Progenitor cell of endocrine pancreas (in vitro differentiated cells): ENCODE measurements at regions not wholly inside any gene's neighbourhood (a gene's known extent, or its start where the extent isn't known, plus 50 kb on each side); places are given as distances from the start of the nearest gene placed in this dataset.

ENCODE experiments used
- DNase-seq: peaks from one replicate; pipeline ENCODE4 v3.0.0; 2021; ENCODE audit warnings: low spot score; ENCODE audit not compliant: unreplicated experiment
- H3K27ac Mint-ChIP-seq: 2 replicates; pipeline ENCODE4 v1.8.0; 2021; ENCODE audit warnings: mild to moderate bottlenecking, moderate library complexity, mixed read lengths
- H3K27me3 Mint-ChIP-seq: 2 replicates; pipeline ENCODE4 v1.8.0; 2021; ENCODE audit warnings: mixed read lengths
- H3K36me3 Mint-ChIP-seq: 2 replicates; pipeline ENCODE4 v1.8.0; 2022; ENCODE audit warnings: mixed read lengths; ENCODE audit not compliant: insufficient read depth
- H3K4me1 Mint-ChIP-seq: 2 replicates; pipeline ENCODE4 v1.8.0; 2021; ENCODE audit warnings: low read depth, mixed read lengths
- H3K4me3 Mint-ChIP-seq: 2 replicates; pipeline ENCODE4 v1.8.0; 2021; ENCODE audit warnings: low read depth, mild to moderate bottlenecking, moderate library complexity, mixed read lengths
- H3K9me3 Mint-ChIP-seq: 2 replicates; pipeline ENCODE4 v1.8.0; 2021; ENCODE audit warnings: low read depth, mixed read lengths
- TF ChIP-seq, protein P1 (sequence below): fragments of 200-600 bp; sonication (generic); IDR thresholded peaks from one replicate; pipeline ENCODE4 v1.5.0; 2021; ENCODE audit warnings: antibody characterized with exemption, mild to moderate bottlenecking; ENCODE audit not compliant: unreplicated experiment

DNA sequence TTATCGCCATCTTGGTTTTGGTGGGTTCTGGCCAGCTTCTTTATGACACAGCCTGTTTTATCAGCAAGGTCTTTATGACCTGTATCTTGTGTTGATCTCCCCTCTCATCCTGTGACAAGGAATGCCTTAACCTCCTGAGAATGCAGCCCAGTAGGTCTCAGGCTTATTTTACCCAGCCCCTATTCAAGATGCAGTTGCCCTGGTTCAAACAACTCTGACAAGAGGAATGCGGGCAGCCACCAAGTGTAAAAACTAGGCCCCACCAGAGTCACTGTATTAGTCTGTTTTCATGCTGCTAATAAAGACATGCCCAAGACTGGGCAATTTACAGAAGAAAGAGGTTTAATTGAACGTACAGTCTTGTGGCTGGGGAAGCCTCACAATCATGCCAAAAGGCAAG is 671.3 kb downstream of the SORCS1 start:
- Mint-ChIP-seq H3K27me3 (no peaks in the 10 kb centered on the region), H3K9me3 (peaks cover 3% of the 10 kb centered on the region), H3K36me3 (no peaks in the 10 kb centered on the region), H3K4me1 (peaks cover 3% of the 10 kb centered on the region), H3K27ac (no peak overlapping the region), H3K4me3 (no peak overlapping the region)
- TF ChIP-seq, protein P1, sequence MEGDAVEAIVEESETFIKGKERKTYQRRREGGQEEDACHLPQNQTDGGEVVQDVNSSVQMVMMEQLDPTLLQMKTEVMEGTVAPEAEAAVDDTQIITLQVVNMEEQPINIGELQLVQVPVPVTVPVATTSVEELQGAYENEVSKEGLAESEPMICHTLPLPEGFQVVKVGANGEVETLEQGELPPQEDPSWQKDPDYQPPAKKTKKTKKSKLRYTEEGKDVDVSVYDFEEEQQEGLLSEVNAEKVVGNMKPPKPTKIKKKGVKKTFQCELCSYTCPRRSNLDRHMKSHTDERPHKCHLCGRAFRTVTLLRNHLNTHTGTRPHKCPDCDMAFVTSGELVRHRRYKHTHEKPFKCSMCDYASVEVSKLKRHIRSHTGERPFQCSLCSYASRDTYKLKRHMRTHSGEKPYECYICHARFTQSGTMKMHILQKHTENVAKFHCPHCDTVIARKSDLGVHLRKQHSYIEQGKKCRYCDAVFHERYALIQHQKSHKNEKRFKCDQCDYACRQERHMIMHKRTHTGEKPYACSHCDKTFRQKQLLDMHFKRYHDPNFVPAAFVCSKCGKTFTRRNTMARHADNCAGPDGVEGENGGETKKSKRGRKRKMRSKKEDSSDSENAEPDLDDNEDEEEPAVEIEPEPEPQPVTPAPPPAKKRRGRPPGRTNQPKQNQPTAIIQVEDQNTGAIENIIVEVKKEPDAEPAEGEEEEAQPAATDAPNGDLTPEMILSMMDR = no peak
- no peak for DNase-seq

- Mint-ChIP-seq H3K27me3 (no peaks in the 10 kb centered on the region), H3K4me1 (peaks cover 6% of the 10 kb centered on the region), H3K36me3 (no peaks in the 10 kb centered on the region), H3K4me3 (no peak overlapping the region), H3K27ac (no peak overlapping the region), H3K9me3 (no peaks in the 10 kb centered on the region)
- no peak for DNase-seq
- TF ChIP-seq, protein P1 = no peak
These were observed 676.8 kb downstream of the SORCS1 start for GRCh38 chr10:106487726-106488125.

DNA sequence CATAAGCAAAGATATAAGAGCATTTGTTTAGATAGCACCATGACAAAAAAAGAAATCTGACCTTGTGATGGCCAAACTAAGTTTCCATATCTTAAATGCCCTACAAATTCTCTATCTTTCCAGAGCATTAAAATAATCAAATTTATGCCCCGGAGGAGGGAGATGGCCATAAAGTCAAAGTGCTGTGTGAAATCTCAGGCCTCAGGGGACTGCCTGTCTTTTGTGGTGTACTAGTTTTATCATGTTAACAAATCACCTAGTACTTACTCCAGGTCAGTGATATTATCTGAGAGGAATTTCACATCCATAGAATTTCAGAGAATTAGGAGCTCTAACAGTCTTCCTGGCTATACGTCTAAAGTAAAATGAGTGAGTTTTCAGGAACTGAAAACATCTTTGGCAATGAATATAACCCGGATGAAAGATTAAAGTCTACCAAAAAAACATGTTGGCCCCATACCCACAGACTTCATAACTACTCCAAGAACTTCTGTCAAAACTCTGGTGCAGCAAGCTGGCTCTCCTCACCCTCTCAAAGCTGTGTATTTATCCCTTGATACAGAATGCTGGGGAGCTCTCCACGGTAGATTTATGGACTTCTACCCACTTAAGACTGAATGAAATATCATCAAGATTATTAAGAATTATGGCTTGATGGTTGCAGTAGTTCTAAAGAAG is 682.8 kb downstream of the SORCS1 start:
- Mint-ChIP-seq H3K4me1 (no peaks in the 10 kb centered on the region), H3K27me3 (no peaks in the 10 kb centered on the region), H3K36me3 (no peaks in the 10 kb centered on the region), H3K9me3 (no peaks in the 10 kb centered on the region), H3K4me3 (no peak overlapping the region), H3K27ac (no peak overlapping the region)
- no peak for DNase-seq
- TF ChIP-seq, protein P1 = no peak

GRCh38 chr10:106479636-106480035 is 684.9 kb downstream of the SORCS1 start:
- TF ChIP-seq, protein P1 = no peak
- no peaks in the 10 kb centered on the region for H3K36me3 Mint-ChIP-seq
- no peak overlapping the region for H3K27ac Mint-ChIP-seq
- no peaks in the 10 kb centered on the region for H3K9me3 Mint-ChIP-seq
- H3K4me1 Mint-ChIP-seq = no peaks in the 10 kb centered on the region
- no peaks in the 10 kb centered on the region for H3K27me3 Mint-ChIP-seq
- H3K4me3 Mint-ChIP-seq = no peak overlapping the region
- DNase-seq = no peak

DNA sequence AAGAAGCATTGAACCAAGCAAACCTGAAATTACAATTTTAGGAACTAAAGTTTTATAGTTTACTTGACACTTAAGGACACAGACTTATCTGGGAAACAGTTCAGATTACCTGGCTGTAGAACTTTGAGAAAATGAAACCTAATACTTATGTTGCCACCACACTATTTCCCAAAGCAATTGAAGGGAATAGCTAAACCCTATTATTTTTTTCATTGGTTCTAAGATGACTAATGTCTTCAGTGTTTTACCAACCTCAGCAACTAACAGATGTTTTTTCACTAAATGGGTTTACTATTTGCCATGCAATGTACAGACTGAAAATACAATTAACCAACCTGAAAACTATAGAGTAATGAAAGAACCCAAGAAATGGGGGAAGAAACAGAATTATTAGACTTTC is 689.6 kb downstream of the SORCS1 start:
- DNase-seq = no peak
- Mint-ChIP-seq H3K4me3 (no peak overlapping the region), H3K9me3 (peaks cover 5% of the 10 kb centered on the region), H3K36me3 (no peaks in the 10 kb centered on the region), H3K27me3 (no peaks in the 10 kb centered on the region), H3K27ac (no peak overlapping the region), H3K4me1 (no peaks in the 10 kb centered on the region)
- TF ChIP-seq, protein P1 = no peak
